ENCODE measurements at regions not wholly inside any gene's neighbourhood (a gene's known extent, or its start where the extent isn't known, plus 50 kb on each side); places are given as distances from the start of the nearest gene placed in this dataset.

DNA sequence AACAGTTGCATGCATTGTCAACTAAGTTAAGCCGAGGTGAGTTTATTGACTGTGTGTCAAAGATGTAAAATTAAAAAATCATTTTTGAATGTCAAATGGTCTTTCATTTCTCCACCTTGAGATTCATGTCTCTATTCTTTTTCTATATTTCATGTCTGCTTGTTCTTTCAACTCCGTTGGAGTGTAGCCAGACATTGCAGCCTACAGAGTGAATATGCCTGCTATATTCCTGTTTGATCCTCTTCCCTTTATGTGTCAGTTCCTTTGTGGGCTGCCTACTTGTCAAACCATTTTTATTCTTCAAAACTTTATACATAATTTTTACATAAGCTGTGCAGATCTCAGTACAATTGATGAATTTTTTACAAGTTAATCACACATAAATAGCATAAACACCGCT lies 1325.8 kb upstream of the PRMT6 start:
- no peak for TF ChIP-seq EZH2phosphoT487 (IDR thresholded peaks at IDR 0.05; ENCODE audit: low read depth, severe bottlenecking, unreplicated experiment)
- no peak for TF ChIP-seq EZH2 (IDR thresholded peaks at IDR 0.05; ENCODE audit: borderline replicate concordance)
- TF ChIP-seq, protein P1, sequence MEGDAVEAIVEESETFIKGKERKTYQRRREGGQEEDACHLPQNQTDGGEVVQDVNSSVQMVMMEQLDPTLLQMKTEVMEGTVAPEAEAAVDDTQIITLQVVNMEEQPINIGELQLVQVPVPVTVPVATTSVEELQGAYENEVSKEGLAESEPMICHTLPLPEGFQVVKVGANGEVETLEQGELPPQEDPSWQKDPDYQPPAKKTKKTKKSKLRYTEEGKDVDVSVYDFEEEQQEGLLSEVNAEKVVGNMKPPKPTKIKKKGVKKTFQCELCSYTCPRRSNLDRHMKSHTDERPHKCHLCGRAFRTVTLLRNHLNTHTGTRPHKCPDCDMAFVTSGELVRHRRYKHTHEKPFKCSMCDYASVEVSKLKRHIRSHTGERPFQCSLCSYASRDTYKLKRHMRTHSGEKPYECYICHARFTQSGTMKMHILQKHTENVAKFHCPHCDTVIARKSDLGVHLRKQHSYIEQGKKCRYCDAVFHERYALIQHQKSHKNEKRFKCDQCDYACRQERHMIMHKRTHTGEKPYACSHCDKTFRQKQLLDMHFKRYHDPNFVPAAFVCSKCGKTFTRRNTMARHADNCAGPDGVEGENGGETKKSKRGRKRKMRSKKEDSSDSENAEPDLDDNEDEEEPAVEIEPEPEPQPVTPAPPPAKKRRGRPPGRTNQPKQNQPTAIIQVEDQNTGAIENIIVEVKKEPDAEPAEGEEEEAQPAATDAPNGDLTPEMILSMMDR (IDR thresholded peaks at IDR 0.05; ENCODE audit: poor library complexity), result no peak
- WGBS (ENCODE audit: low lambda C conversion rate, missing lambda C conversion rate), result 69% methylated on average over 3 of the region's 3 CpGs
- Histone ChIP-seq H3K9me3 (ENCODE audit: low read depth) (no peaks in the 10 kb centered on the region), H3K4me1 (ENCODE audit: insufficient read depth) (no peaks in the 10 kb centered on the region), H3K9me2 (replicated peaks; ENCODE audit: insufficient read depth) (no peaks in the 10 kb centered on the region), H3K4me2 (no peak overlapping the region), H3K27ac (no peak overlapping the region), H3K4me3 (no peak overlapping the region), H3K36me3 (replicated peaks; ENCODE audit: insufficient read depth, low read depth) (no peaks in the 10 kb centered on the region), H4K20me1 (ENCODE audit: insufficient read depth, poor library complexity, severe bottlenecking) (no peaks in the 10 kb centered on the region), H2AFZ (no peak overlapping the region), H3K27me3 (no peaks in the 10 kb centered on the region), H3K79me2 (no peaks in the 10 kb centered on the region)
- DNase-seq (ENCODE audit: low spot score), result no peak

DNA sequence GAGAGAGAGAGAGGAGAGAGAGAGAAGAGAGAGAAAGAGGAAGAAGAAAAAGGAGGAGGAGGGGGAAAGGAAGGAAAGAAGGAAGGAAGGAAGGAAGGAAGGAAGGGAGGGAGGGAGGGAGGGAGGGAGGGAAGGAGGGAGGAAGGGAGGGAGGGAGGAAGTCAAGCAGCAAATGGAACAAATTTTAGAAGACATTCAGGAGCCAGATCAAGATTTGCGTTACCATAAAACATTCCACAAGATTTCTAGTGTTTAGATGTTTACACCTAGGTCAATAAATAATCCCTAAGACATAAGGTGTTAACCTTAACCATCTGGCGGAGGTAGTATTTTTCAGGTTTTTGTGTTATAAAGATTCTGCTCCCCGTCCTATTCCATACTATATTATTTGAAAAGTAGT lies 1320.1 kb upstream of the PRMT6 start:
- no peak for DNase-seq (ENCODE audit: low spot score)
- H3K4me3 ChIP-seq, result no peak overlapping the region
- no peaks in the 10 kb centered on the region for H3K79me2 ChIP-seq
- H2AFZ ChIP-seq, result no peak overlapping the region
- no peak overlapping the region for H3K27ac ChIP-seq
- no peaks in the 10 kb centered on the region for H3K36me3 ChIP-seq (replicated peaks; ENCODE audit: insufficient read depth, low read depth)
- no peaks in the 10 kb centered on the region for H3K9me2 ChIP-seq (replicated peaks; ENCODE audit: insufficient read depth)
- no peaks in the 10 kb centered on the region for H3K27me3 ChIP-seq
- 81% methylated on average over 3 of the region's 3 CpGs for WGBS (ENCODE audit: low lambda C conversion rate, missing lambda C conversion rate)
- H3K9me3 ChIP-seq (ENCODE audit: low read depth), result no peaks in the 10 kb centered on the region
- no peaks in the 10 kb centered on the region for H4K20me1 ChIP-seq (ENCODE audit: insufficient read depth, poor library complexity, severe bottlenecking)
- TF ChIP-seq, protein P1 (IDR thresholded peaks at IDR 0.05; ENCODE audit: poor library complexity), result no peak
- TF ChIP-seq EZH2 (IDR thresholded peaks at IDR 0.05; ENCODE audit: borderline replicate concordance) (no peak), EZH2phosphoT487 (IDR thresholded peaks at IDR 0.05; ENCODE audit: low read depth, severe bottlenecking, unreplicated experiment) (no peak)
- H3K4me2 ChIP-seq, result no peak overlapping the region
- H3K4me1 ChIP-seq (ENCODE audit: insufficient read depth), result no peaks in the 10 kb centered on the region

DNA sequence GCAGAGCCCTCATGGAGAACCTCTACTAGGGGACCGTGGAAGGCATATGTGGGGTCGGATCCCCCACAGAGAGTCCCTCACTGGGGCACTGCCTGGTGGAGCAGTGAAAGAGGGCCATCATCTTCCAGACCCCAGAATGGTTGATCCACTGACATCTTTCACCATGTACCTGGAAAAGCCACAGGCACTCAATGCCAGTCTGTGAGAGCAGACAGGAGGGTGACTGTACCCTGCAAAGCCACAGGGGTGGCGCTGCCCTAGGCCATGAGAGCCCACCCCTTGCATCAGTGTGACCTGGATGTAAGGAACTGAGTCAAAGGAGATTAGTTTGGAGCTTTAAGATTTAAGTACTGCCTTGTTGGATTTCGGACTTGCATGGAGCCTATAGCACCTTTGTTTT lies 1276.7 kb upstream of the PRMT6 start:
- Histone ChIP-seq H3K27me3 (no peaks in the 10 kb centered on the region), H4K20me1 (ENCODE audit: insufficient read depth, poor library complexity, severe bottlenecking) (no peaks in the 10 kb centered on the region), H3K9me2 (replicated peaks; ENCODE audit: insufficient read depth) (no peaks in the 10 kb centered on the region), H3K79me2 (no peaks in the 10 kb centered on the region), H2AFZ (no peak overlapping the region), H3K9me3 (ENCODE audit: low read depth) (no peaks in the 10 kb centered on the region), H3K36me3 (replicated peaks; ENCODE audit: insufficient read depth, low read depth) (no peaks in the 10 kb centered on the region), H3K4me2 (no peak overlapping the region), H3K4me1 (ENCODE audit: insufficient read depth) (no peaks in the 10 kb centered on the region), H3K27ac (no peak overlapping the region), H3K4me3 (no peak overlapping the region)
- TF ChIP-seq EZH2phosphoT487 (IDR thresholded peaks at IDR 0.05; ENCODE audit: low read depth, severe bottlenecking, unreplicated experiment) (no peak), EZH2 (IDR thresholded peaks at IDR 0.05; ENCODE audit: borderline replicate concordance) (no peak)
- TF ChIP-seq, protein P1 (IDR thresholded peaks at IDR 0.05; ENCODE audit: poor library complexity), result no peak
- 83% methylated on average over 4 of the region's 4 CpGs for WGBS (ENCODE audit: low lambda C conversion rate, missing lambda C conversion rate)
- no peak for DNase-seq (ENCODE audit: low spot score)

DNA sequence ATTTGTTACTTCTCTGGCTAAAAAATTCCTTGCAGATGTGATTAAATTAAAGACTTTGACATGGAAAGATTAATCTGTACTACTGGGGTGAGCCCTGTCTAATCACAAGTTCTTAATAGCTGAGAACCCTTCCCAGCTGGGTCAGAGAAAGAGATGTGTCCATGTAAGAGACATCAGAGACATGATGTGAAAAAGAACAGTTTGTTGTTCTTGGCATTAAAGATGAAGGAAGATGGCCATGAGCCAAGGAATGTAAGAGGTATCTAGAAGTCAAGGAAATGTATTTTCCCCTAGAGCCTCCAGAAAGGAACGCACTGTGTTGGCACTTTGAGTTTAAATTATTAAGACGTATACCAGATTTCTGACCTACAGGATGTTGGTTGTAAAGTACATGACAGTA lies 1271.5 kb upstream of the PRMT6 start:
- no peaks in the 10 kb centered on the region for H3K79me2 ChIP-seq
- H3K27me3 ChIP-seq, result no peaks in the 10 kb centered on the region
- H3K27ac ChIP-seq, result no peak overlapping the region
- DNase-seq (ENCODE audit: low spot score), result no peak
- H3K4me3 ChIP-seq, result no peak overlapping the region
- H3K9me3 ChIP-seq (ENCODE audit: low read depth), result no peaks in the 10 kb centered on the region
- TF ChIP-seq, protein P1 (IDR thresholded peaks at IDR 0.05; ENCODE audit: poor library complexity), result no peak
- TF ChIP-seq EZH2phosphoT487 (IDR thresholded peaks at IDR 0.05; ENCODE audit: low read depth, severe bottlenecking, unreplicated experiment) (no peak), EZH2 (IDR thresholded peaks at IDR 0.05; ENCODE audit: borderline replicate concordance) (no peak)
- no peaks in the 10 kb centered on the region for H3K36me3 ChIP-seq (replicated peaks; ENCODE audit: insufficient read depth, low read depth)
- H2AFZ ChIP-seq, result no peak overlapping the region
- no peaks in the 10 kb centered on the region for H3K9me2 ChIP-seq (replicated peaks; ENCODE audit: insufficient read depth)
- no peak overlapping the region for H3K4me2 ChIP-seq
- 68% methylated on average over 2 of the region's 2 CpGs for WGBS (ENCODE audit: low lambda C conversion rate, missing lambda C conversion rate)
- H4K20me1 ChIP-seq (ENCODE audit: insufficient read depth, poor library complexity, severe bottlenecking), result no peaks in the 10 kb centered on the region
- no peaks in the 10 kb centered on the region for H3K4me1 ChIP-seq (ENCODE audit: insufficient read depth)
